Breast epithelium (tissue), 4 donors: ENCODE measurements at regions not wholly inside any gene's neighbourhood (a gene's known extent, or its start where the extent isn't known, plus 50 kb on each side); places are given as distances from the start of the nearest gene placed in this dataset.
"Not testable (repeated sequence)": the region's sequence is repeated elsewhere in the genome, so short reads cannot be mapped to it uniquely, and the experiment has no call there.

ENCODE experiments used
- DNase-seq, 2 donors: peaks; one replicate each; pipeline ENCODE4 v3.0.0-alpha.2; 2019; ENCODE audit warnings: low spot score in 2 of 2
- H3K27ac ChIP-seq, 2 donors: fragments of 200-600 bp; sonication (generic) in 1 of 2; one replicate each; pipeline ENCODE4 v1.5.1; 2016 to 2019; ENCODE audit warnings: mild to moderate bottlenecking in 1 of 2
- H3K27me3 ChIP-seq, 2 donors: fragments of 200-600 bp; sonication (generic) in 1 of 2; one replicate each; pipeline versions ENCODE4 v1.5.1 to v1.6.0; 2017 to 2019; ENCODE audit warnings: control low read depth in 1 of 2, mild to moderate bottlenecking in 1 of 2
- H3K36me3 ChIP-seq: fragments of 200-600 bp; one replicate; pipeline ENCODE4 v1.5.1; 2019
- H3K4me1 ChIP-seq, 2 donors: fragments of 200-600 bp; sonication (generic); one replicate each; pipeline ENCODE4 v1.5.1; 2016 to 2019; ENCODE audit warnings: control low read depth in 1 of 2
- H3K4me3 ChIP-seq, 3 donors: fragments of 200-600 bp; sonication (generic); 1 replicate in 2 of 3; 2 replicates in 1 of 3; pipeline ENCODE4 v1.5.1; 2016 to 2019; ENCODE audit warnings: mild to moderate bottlenecking in 3 of 3, moderate library complexity in 2 of 3
- H3K9me3 ChIP-seq, 2 donors: fragments of 200-600 bp; sonication (generic) in 1 of 2; one replicate each; pipeline ENCODE4 v1.5.1; 2016 to 2019; ENCODE audit warnings: control low read depth in 1 of 2
- CTCF ChIP-seq, 3 donors: fragments of 450-650 bp; IDR thresholded peaks; one replicate each; pipeline ENCODE4 v1.5.1; 2016 to 2017; ENCODE audit warnings: antibody characterized with exemption in 3 of 3, mild to moderate bottlenecking in 3 of 3, moderate library complexity in 3 of 3
- POLR2A ChIP-seq: fragments of 450-650 bp; IDR thresholded peaks from one replicate; pipeline ENCODE4 v1.6.1; 2016; ENCODE audit warnings: antibody characterized with exemption, mild to moderate bottlenecking, moderate library complexity
- POLR2AphosphoS5 ChIP-seq, 3 donors: sonication (generic); formaldehyde crosslinking; IDR thresholded peaks; one replicate each; pipeline ENCODE4 v1.6.1; 2017; ENCODE audit warnings: antibody characterized with exemption in 3 of 3
- intact Hi-C: fragments of 100-400 bp; cut with DNase I; formaldehyde crosslinking; loops from one replicate; pipeline ENCODE4 v1.15.1; 2023; ENCODE audit warnings: low total_unique reads

DNA sequence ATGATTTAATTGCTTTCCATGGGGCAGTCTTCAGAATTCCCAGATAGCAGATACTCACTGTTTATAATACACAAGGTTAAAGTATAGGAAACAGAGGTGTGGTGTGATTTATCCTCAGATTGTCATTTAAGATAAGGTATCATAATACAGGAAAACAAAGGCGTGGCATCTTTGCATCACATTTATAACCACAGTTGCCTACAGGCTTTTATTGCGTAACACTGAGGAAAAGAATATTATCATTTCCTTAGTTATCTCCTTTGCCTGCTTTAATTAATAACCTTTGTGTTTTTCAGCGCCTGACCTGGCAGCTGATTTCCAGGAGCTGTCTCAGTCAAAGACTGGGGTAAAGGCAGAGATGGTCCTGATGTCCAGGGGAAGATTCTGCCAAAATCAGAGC is 68.8 kb downstream of the SSX7 start:
- H3K27me3 ChIP-seq, result peaks cover 0 to 57% of the 10 kb centered on the region in 2 donors
- no peaks in the 10 kb centered on the region for H3K4me1 ChIP-seq
- TF ChIP-seq CTCF (IDR thresholded peaks at IDR 0.05), result no peak
- no peak for DNase-seq
- no peak overlapping the region for H3K4me3 ChIP-seq
- H3K27ac ChIP-seq, result no peak overlapping the region
- H3K9me3 ChIP-seq, result no peaks in the 10 kb centered on the region
- intact Hi-C loops, result no loop called here
- H3K36me3 ChIP-seq, result no peaks in the 10 kb centered on the region

- DNase-seq, result no peak
- intact Hi-C loops, result no loop called here
- Histone ChIP-seq H3K27ac (no peak overlapping the region), H3K36me3 (no peaks in the 10 kb centered on the region), H3K4me1 (no peaks in the 10 kb centered on the region), H3K4me3 (no peak overlapping the region), H3K9me3 (no peaks in the 10 kb centered on the region), H3K27me3 (peaks cover 0 to 75% of the 10 kb centered on the region in 2 donors)
- TF ChIP-seq POLR2AphosphoS5 (IDR thresholded peaks at IDR 0.05) (no peak), POLR2A (no peak), CTCF (IDR thresholded peaks at IDR 0.05) (no peak)
Observed at GRCh38 chrX:52577464-52578173, 60.8 kb upstream of the XAGE1B start.

GRCh38 chrX:52576946-52577345 is 60.1 kb upstream of the XAGE1B start:
- Histone ChIP-seq H3K36me3 (no peaks in the 10 kb centered on the region), H3K4me1 (no peaks in the 10 kb centered on the region), H3K9me3 (no peaks in the 10 kb centered on the region), H3K27me3 (peaks cover 0 to 73% of the 10 kb centered on the region in 2 donors), H3K4me3 (no peak overlapping the region), H3K27ac (peak overlapping the region in 1 of 2 donors; percentile 9)
- TF ChIP-seq CTCF (IDR thresholded peaks at IDR 0.05) (no peak), POLR2AphosphoS5 (IDR thresholded peaks at IDR 0.05) (no peak), POLR2A (no peak)
- intact Hi-C loops, result no loop called here
- peak in 1 of 2 donors; percentile 54 for DNase-seq

DNA sequence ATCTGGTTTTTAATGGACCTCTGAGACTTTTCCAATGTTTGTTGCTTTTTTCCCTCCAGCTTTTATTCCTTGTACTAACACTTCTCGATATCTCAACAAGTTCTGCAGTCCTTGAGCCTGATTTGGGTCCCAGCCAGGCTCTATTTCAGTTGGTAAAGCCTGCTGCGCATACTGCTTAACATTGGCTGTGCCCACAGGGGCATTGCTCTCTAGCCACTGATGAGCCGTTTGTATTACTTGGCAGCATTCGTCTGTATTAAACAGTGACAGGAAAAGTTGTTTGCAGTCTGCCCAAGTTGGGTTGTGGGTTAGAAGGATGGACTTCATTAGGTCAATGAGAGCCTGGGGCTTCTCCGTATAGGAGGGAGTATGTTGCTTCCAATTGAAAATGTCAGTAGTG is 59.6 kb upstream of the XAGE1B start:
- TF ChIP-seq POLR2A, result no peak
- no peak for TF ChIP-seq CTCF (IDR thresholded peaks at IDR 0.05)
- no peak for TF ChIP-seq POLR2AphosphoS5 (IDR thresholded peaks at IDR 0.05)
- no peaks in the 10 kb centered on the region for H3K36me3 ChIP-seq
- peak overlapping the region in 1 of 2 donors; percentile 9 for H3K27ac ChIP-seq
- H3K27me3 ChIP-seq, result peaks cover 0 to 70% of the 10 kb centered on the region in 2 donors
- H3K4me1 ChIP-seq, result no peaks in the 10 kb centered on the region
- intact Hi-C loops, result no loop called here
- no peaks in the 10 kb centered on the region for H3K9me3 ChIP-seq
- no peak for DNase-seq
- H3K4me3 ChIP-seq, result no peak overlapping the region

DNA sequence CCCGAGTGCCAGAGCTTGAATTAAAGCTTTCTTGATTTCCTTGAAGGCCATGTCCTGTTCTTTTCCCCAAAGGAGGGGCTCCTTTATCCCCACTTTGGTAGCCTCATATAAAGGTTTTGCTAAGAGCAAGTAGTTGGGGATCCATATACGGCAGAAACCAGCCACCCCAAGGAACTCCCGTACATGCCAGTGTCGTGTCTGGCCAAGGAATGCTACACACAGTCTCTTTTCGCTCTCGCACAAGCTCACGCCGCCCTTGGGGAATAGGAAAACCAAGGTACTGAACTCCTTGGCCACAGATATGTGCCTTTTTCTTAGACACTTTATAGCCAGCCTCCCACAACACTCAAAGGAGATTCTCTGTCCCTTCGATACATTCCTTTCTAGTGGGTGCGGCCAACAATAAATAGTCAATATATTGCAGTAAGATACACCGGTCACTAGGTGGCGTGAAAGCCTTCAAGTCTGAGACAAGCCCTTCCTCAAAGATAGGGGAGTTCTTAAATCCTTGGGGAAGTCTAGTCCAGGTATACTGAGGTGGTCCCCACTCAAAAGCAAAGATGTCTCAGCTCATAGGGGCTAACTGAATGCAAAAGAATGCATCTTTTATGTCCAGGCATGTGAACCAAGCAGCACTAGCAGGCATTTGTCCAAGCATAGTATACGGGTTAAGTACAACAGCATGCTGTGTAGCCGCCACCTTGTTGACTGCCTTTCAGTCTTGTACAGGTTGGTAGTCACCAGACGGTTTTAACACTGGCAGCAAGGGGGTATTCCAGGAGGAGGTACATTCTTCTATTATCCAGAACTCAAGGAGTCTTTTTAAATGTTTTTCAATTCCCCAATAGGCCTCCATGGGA is 57.8 kb upstream of the XAGE1B start:
- peak overlapping the region in 1 of 2 donors; percentile 51 for H3K27ac ChIP-seq
- TF ChIP-seq POLR2A, result no peak
- peak; percentile 23 to 58 (median 45) for TF ChIP-seq CTCF (IDR thresholded peaks at IDR 0.05)
- intact Hi-C loops, result no loop called here
- DNase-seq, result peak in 1 of 2 donors; percentile 20
- H3K4me3 ChIP-seq, result no peak overlapping the region
- no peaks in the 10 kb centered on the region for H3K9me3 ChIP-seq
- H3K4me1 ChIP-seq, result no peaks in the 10 kb centered on the region
- peaks cover 0 to 74% of the 10 kb centered on the region in 2 donors for H3K27me3 ChIP-seq
- no peaks in the 10 kb centered on the region for H3K36me3 ChIP-seq

DNA sequence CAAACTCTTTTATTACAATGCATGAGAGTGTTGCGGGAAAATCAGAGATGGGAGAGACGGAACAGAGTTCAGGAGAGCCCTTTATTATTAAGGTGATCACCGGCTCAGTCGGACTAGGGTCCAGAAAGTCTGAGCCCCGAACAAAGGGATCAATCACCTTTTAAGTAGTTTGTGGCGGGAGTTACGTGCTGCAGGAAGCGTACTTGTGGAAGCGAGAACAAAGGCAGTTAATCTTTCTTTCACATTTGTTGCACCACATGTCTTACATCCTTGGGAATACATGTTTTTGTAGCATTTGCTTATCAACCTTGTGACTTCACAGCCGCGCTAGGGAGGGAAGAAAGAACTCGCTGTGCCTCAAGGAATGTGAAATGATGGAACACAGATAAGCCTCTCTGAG is 51.3 kb upstream of the XAGE1B start:
- H3K4me3 ChIP-seq, H3K36me3 ChIP-seq, H3K4me1 ChIP-seq, DNase-seq, H3K27ac ChIP-seq, intact Hi-C loops, H3K9me3 ChIP-seq: not testable (repeated sequence)
- peaks cover 0 to 47% of the 10 kb centered on the region in 2 donors for H3K27me3 ChIP-seq
